ENCODE measurements at regions not wholly inside any gene's neighbourhood (a gene's known extent, or its start where the extent isn't known, plus 50 kb on each side); places are given as distances from the start of the nearest gene placed in this dataset.

DNA sequence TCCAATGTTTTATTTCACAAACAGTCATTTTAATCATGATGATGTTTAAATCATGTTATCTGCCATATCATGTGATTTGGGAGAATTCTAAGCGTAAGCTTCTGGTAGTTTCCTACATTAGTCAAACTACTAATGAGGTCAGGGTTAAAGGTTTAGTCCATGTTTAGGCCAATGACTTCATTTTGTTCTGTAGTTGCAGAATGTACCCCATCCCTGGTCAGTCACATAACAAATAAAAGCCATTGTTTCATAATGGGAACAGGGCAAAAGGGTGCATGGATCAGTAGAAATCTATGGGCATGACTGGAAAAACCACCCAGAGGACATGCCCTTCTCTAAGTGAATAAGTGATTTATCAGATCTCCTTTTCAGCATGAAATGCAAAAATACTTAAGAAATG lies 138.4 kb upstream of the ABCB5 start:
- TF ChIP-seq, protein P1, sequence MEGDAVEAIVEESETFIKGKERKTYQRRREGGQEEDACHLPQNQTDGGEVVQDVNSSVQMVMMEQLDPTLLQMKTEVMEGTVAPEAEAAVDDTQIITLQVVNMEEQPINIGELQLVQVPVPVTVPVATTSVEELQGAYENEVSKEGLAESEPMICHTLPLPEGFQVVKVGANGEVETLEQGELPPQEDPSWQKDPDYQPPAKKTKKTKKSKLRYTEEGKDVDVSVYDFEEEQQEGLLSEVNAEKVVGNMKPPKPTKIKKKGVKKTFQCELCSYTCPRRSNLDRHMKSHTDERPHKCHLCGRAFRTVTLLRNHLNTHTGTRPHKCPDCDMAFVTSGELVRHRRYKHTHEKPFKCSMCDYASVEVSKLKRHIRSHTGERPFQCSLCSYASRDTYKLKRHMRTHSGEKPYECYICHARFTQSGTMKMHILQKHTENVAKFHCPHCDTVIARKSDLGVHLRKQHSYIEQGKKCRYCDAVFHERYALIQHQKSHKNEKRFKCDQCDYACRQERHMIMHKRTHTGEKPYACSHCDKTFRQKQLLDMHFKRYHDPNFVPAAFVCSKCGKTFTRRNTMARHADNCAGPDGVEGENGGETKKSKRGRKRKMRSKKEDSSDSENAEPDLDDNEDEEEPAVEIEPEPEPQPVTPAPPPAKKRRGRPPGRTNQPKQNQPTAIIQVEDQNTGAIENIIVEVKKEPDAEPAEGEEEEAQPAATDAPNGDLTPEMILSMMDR (IDR thresholded peaks at IDR 0.05 in 2 of 3, conservative IDR thresholded peaks at IDR 0.05 in 1 of 3; ENCODE audit: insufficient read depth in 2 of 3, low read depth in 1 of 3, low read length in 3 of 3), result no peak
- TF ChIP-seq ZNF785 (CRISPR knock-in tag; IDR thresholded peaks at IDR 0.05), result no peak
- TF ChIP-seq ZNF717 (CRISPR knock-in tag; IDR thresholded peaks at IDR 0.05), result no peak
- no peak for TF ChIP-seq POLR2A (conservative IDR thresholded peaks at IDR 0.05)
- TF ChIP-seq, protein P2, sequence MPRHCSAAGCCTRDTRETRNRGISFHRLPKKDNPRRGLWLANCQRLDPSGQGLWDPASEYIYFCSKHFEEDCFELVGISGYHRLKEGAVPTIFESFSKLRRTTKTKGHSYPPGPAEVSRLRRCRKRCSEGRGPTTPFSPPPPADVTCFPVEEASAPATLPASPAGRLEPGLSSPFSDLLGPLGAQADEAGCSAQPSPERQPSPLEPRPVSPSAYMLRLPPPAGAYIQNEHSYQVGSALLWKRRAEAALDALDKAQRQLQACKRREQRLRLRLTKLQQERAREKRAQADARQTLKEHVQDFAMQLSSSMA (CRISPR knock-in tag; IDR thresholded peaks at IDR 0.05), result no peak
- TF ChIP-seq NR1H2 (CRISPR knock-in tag; IDR thresholded peaks at IDR 0.05), result no peak
- TF ChIP-seq FOXK2 (conservative IDR thresholded peaks at IDR 0.05 in 1 of 2, IDR thresholded peaks at IDR 0.05 in 1 of 2; ENCODE audit: low read depth in 2 of 2), result no peak
- TF ChIP-seq TCF7L2 (IDR thresholded peaks at IDR 0.05; ENCODE audit: low read depth, low read length), result no peak
- no peak for TF ChIP-seq REST (IDR thresholded peaks at IDR 0.05; ENCODE audit: borderline replicate concordance)
- TF ChIP-seq REST (CRISPR knock-in tag; IDR thresholded peaks at IDR 0.05; ENCODE audit: low read depth), result no peak
- TF ChIP-seq SMARCB1 (IDR thresholded peaks at IDR 0.05; ENCODE audit: insufficient read length, low read depth), result no peak
- no peak for TF ChIP-seq MEF2D (tag; conservative IDR thresholded peaks at IDR 0.05; ENCODE audit: low read depth)
- TF ChIP-seq SOX6 (IDR thresholded peaks at IDR 0.05), result no peak
